ENCODE measurements at regions not wholly inside any gene's neighbourhood (a gene's known extent, or its start where the extent isn't known, plus 50 kb on each side); places are given as distances from the start of the nearest gene placed in this dataset.

DNA sequence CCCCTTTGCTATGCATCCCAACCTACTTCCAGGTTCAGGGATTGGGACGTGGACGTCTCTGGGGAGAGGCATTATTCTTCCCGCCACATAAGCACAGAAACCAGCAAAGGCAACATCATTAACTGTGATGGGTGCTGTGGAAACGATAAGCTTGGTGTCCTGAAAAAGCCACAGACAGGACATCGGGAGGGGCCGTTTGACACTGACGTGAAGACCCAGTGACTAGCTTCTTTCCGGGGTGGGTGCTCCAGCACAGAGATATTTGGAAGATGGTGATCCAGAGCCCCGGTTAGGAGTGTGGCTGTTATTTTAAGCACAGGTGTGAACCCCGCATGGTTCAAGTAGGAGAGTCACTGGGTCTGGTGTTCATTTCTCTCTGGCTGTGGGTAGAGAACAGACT is 163.8 kb upstream of the HDAC4 start:
- Mint-ChIP-seq H3K27ac (no peak overlapping the region), H3K27me3 (ENCODE audit: insufficient read depth) (peaks cover 8% of the 10 kb centered on the region), H3K36me3 (ENCODE audit: low read depth) (no peaks in the 10 kb centered on the region), H3K9me3 (peaks cover 16% of the 10 kb centered on the region), H3K4me3 (no peak overlapping the region), H3K4me1 (ENCODE audit: low read depth) (no peaks in the 10 kb centered on the region)
- TF ChIP-seq, protein P1, sequence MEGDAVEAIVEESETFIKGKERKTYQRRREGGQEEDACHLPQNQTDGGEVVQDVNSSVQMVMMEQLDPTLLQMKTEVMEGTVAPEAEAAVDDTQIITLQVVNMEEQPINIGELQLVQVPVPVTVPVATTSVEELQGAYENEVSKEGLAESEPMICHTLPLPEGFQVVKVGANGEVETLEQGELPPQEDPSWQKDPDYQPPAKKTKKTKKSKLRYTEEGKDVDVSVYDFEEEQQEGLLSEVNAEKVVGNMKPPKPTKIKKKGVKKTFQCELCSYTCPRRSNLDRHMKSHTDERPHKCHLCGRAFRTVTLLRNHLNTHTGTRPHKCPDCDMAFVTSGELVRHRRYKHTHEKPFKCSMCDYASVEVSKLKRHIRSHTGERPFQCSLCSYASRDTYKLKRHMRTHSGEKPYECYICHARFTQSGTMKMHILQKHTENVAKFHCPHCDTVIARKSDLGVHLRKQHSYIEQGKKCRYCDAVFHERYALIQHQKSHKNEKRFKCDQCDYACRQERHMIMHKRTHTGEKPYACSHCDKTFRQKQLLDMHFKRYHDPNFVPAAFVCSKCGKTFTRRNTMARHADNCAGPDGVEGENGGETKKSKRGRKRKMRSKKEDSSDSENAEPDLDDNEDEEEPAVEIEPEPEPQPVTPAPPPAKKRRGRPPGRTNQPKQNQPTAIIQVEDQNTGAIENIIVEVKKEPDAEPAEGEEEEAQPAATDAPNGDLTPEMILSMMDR (IDR thresholded peaks at IDR 0.05), result no peak
- DNase-seq, result no peak

DNA sequence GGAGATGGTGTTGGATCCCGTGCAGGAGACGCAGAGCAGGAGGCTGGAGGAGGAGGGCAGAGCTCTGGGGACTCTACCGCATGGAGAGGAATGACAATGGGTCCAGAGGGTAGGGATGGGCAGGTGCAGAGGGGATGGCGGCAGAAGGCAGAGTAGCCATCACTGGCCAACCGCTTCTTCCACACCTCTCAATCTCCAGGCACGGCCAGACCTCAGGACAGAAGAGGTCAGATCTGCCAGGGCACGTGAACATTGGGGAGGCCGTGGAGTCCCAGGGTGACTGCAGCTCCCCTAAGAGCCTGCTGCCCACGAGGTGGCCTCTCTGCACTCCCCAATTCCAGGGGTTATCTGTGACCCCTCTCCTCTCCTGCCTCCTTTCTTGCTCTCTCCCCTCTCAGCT is 162.7 kb upstream of the HDAC4 start:
- Mint-ChIP-seq H3K36me3 (ENCODE audit: low read depth) (no peaks in the 10 kb centered on the region), H3K27ac (no peak overlapping the region), H3K4me1 (ENCODE audit: low read depth) (no peaks in the 10 kb centered on the region), H3K27me3 (ENCODE audit: insufficient read depth) (peaks cover 8% of the 10 kb centered on the region), H3K9me3 (peaks cover 18% of the 10 kb centered on the region), H3K4me3 (no peak overlapping the region)
- TF ChIP-seq, protein P1 (IDR thresholded peaks at IDR 0.05), result no peak
- DNase-seq, result no peak

DNA sequence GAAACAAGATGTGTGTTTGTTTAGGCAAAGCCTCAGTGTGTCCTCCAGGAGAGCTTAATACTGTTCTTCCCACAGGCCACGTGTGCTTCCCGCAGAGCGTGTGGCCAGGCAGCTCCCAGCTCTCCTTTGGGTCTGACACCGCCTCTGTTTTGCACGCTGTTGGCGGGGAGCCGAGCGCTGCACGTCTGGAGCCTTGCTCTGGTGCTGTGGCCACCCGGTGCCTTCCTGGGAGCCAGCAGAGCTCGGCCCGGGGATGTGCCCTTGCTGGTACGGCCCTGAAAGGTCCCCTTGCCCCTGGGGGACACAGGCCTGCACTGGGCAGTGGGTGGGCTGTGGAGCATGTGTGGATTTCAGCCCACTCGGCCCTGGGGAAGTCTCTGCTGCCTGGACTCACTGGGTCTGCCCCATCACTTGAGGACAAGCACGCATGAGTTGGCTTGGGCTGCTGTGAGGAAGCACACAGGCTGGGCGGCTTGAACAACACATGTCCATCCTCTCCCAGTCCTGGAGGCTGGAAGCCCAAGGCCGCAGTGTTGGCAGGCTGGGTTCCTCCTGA is 160.7 kb upstream of the HDAC4 start:
- no peak for DNase-seq
- Mint-ChIP-seq H3K9me3 (peaks cover 19% of the 10 kb centered on the region), H3K4me1 (ENCODE audit: low read depth) (no peaks in the 10 kb centered on the region), H3K27me3 (ENCODE audit: insufficient read depth) (peaks cover 8% of the 10 kb centered on the region), H3K4me3 (no peak overlapping the region), H3K27ac (no peak overlapping the region), H3K36me3 (ENCODE audit: low read depth) (no peaks in the 10 kb centered on the region)
- TF ChIP-seq, protein P1 (IDR thresholded peaks at IDR 0.05), result no peak

DNA sequence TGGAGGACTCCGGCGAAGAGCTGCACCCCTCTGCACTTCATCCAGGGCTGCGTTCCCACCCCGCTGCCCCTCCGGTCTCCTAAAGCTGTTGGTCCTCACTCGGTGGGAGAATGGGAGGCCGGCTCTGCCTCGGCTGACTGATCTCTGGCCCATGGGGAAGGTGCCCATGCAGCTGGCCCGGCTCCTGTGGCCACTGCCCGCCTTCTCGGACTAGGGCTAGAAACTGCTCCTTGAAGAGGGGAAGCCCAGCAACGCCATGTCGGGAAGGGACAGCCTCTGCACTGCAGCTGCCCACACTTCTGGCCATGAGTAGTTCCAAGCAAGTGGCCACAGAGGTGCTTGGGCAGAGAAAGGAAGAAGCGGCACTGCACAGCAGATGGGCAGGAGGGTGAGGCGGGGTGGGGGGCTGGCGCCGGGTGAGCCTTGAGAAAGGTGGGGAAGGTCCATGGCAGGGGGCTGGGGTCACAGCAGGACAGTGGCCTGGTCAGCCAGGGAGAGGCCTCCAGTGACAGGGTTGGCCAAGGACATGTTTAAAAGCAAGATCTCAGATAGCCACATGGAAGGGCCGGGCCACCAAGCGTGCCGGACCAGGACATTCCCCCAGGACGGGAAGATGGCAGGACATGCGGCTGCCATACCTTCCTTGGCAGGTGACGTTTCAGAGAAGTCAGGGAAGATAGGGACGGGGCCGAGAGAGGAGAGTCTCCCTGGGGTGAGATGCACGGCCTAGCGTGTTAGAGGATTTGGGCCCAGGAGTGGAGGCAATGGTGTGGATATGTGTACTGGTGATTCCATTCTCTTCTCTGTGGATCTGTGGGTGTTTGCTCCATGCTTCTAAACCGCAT is 158.8 kb upstream of the HDAC4 start:
- Mint-ChIP-seq H3K4me3 (no peak overlapping the region), H3K27ac (no peak overlapping the region), H3K4me1 (ENCODE audit: low read depth) (no peaks in the 10 kb centered on the region), H3K36me3 (ENCODE audit: low read depth) (no peaks in the 10 kb centered on the region), H3K9me3 (peaks cover 20% of the 10 kb centered on the region), H3K27me3 (ENCODE audit: insufficient read depth) (peaks cover 8% of the 10 kb centered on the region)
- TF ChIP-seq, protein P1 (IDR thresholded peaks at IDR 0.05), result no peak
- no peak for DNase-seq

DNA sequence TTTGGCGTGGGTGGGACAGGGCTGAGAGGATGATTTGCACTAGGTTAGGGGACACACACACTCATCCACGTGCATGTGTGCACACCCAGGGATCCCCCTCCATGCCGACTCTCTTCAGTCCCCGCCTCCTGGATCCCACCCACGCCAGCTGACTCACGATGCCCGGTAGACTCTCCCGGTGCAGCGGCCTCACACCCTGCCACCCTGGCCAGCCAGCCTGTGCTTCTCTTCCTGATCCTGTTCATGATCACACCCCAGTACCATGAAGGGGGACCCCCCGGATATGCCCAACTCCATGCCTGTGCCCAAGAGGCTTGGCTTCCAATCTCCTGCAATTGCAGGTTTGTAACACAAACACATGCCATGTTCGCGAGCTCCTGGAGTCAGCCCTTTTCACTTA is 157.8 kb upstream of the HDAC4 start:
- no peak overlapping the region for H3K27ac Mint-ChIP-seq
- no peaks in the 10 kb centered on the region for H3K4me1 Mint-ChIP-seq (ENCODE audit: low read depth)

More for the DNA sequence above, 157.8 kb upstream of the HDAC4 start:
- Mint-ChIP-seq H3K27me3 (ENCODE audit: insufficient read depth) (peaks cover 8% of the 10 kb centered on the region), H3K4me3 (no peak overlapping the region), H3K36me3 (ENCODE audit: low read depth) (no peaks in the 10 kb centered on the region), H3K9me3 (peaks cover 18% of the 10 kb centered on the region)
- no peak for DNase-seq
- TF ChIP-seq, protein P1 (IDR thresholded peaks at IDR 0.05), result no peak

All from HFFc6 (cell line).